HEK293 (cell line): ENCODE measurements at regions not wholly inside any gene's neighbourhood (a gene's known extent, or its start where the extent isn't known, plus 50 kb on each side); places are given as distances from the start of the nearest gene placed in this dataset.

ENCODE experiments used
- CTCF ChIA-PET: fragments of 350-600 bp; formaldehyde crosslinking; extraction: SDS; loops from one replicate; lab custom pipeline; 2021; ENCODE audit warnings: antibody characterized with exemption; lab: Yijun Ruan, JAX
- POLR2A ChIA-PET: fragments of 300-600 bp; formaldehyde crosslinking; extraction: SDS; loops from one replicate; lab custom pipeline; 2020; ENCODE audit warnings: antibody characterized with exemption, inconsistent platforms; lab: Yijun Ruan, JAX
- H3K27ac ChIP-seq: fragments of 200-500 bp; sonication (Bioruptor generic); 2 replicates; pipeline ENCODE4 v1.5.1; 2014; ENCODE audit warnings: low read depth, low read length, control low read depth, inconsistent platforms; ENCODE audit errors: extremely low read depth
- H3K36me3 ChIP-seq, 2 experiments: fragments of 200-500 bp in 1 of 2; sonication (Bioruptor generic) in 1 of 2; 1 replicate in 1 of 2; 2 replicates in 1 of 2; pipeline ENCODE4 v1.5.1; 2014 to 2017; ENCODE audit warnings: inconsistent platforms in 2 of 2, low read length in 2 of 2; ENCODE audit not compliant: control insufficient read depth in 2 of 2, insufficient read depth in 1 of 2
- H3K4me1 ChIP-seq: fragments of 200-500 bp; sonication (Bioruptor generic); 2 replicates; pipeline ENCODE4 v1.5.1; 2014; ENCODE audit warnings: mild to moderate bottlenecking, low read length, inconsistent platforms; ENCODE audit not compliant: control insufficient read depth, insufficient read depth
- H3K4me3 ChIP-seq: 2 replicates; pipeline ENCODE4 v1.5.1; 2011; ENCODE audit warnings: low read depth, mild to moderate bottlenecking, control low read depth, low read length, moderate library complexity
- H3K9me3 ChIP-seq: fragments of 200-500 bp; sonication (Bioruptor generic); 2 replicates; pipeline ENCODE4 v1.5.1; 2014; ENCODE audit warnings: low read depth, low read length, inconsistent platforms; ENCODE audit not compliant: control insufficient read depth, insufficient read depth
- FEZF1 ChIP-seq: fragments of 450-650 bp; formaldehyde crosslinking; IDR thresholded peaks from 2 replicates; pipeline ENCODE4 v1.5.1; 2016; ENCODE audit warnings: missing biosample characterization, missing genetic modification characterization
- GLI2 ChIP-seq: fragments of 450-650 bp; formaldehyde crosslinking; IDR thresholded peaks from 2 replicates; pipeline ENCODE4; 2017; ENCODE audit warnings: missing biosample characterization, missing genetic modification characterization, low read depth, borderline replicate concordance
- GLIS1 ChIP-seq: fragments of 450-650 bp; formaldehyde crosslinking; IDR thresholded peaks from 2 replicates; pipeline ENCODE4 v1.5.1; 2016; ENCODE audit warnings: missing biosample characterization, missing genetic modification characterization
- HOXC10 ChIP-seq: sonication (generic); formaldehyde crosslinking; IDR thresholded peaks from 2 replicates; pipeline ENCODE4 v1.8.1; 2023; ENCODE audit warnings: mild to moderate bottlenecking, missing genetic modification reagents
- KLF9 ChIP-seq: fragments of 450-650 bp; formaldehyde crosslinking; IDR thresholded peaks from 2 replicates; pipeline ENCODE4 v1.5.1; 2016; ENCODE audit warnings: missing biosample characterization, missing genetic modification characterization, low read depth
- PRDM1 ChIP-seq: fragments of 450-650 bp; formaldehyde crosslinking; IDR thresholded peaks from 2 replicates; pipeline ENCODE4; 2016; ENCODE audit warnings: missing biosample characterization, missing genetic modification characterization
- WT1 ChIP-seq: fragments of 450-650 bp; formaldehyde crosslinking; IDR thresholded peaks from 2 replicates; pipeline ENCODE4 v1.5.1; 2016; ENCODE audit warnings: missing biosample characterization, missing genetic modification characterization
- ZBTB21 ChIP-seq: fragments of 450-650 bp; formaldehyde crosslinking; IDR thresholded peaks from 2 replicates; pipeline ENCODE4 v1.5.1; 2017; ENCODE audit warnings: missing biosample characterization, missing genetic modification characterization
- ZFP69B ChIP-seq: fragments of 450-650 bp; formaldehyde crosslinking; IDR thresholded peaks from 2 replicates; pipeline ENCODE4 v1.5.1; 2016; ENCODE audit warnings: missing biosample characterization, missing genetic modification characterization
- ZNF239 ChIP-seq: fragments of 450-650 bp; formaldehyde crosslinking; IDR thresholded peaks from 2 replicates; pipeline ENCODE4 v1.5.1; 2016; ENCODE audit warnings: missing biosample characterization, missing genetic modification characterization
- ZNF324 ChIP-seq: fragments of 450-650 bp; formaldehyde crosslinking; IDR thresholded peaks from 2 replicates; pipeline ENCODE4 v1.5.1; 2016; ENCODE audit warnings: missing biosample characterization, missing genetic modification characterization
- ZNF529 ChIP-seq: fragments of 450-650 bp; formaldehyde crosslinking; IDR thresholded peaks from 2 replicates; pipeline ENCODE4 v1.5.1; 2017; ENCODE audit warnings: missing genetic modification characterization, missing biosample characterization; ENCODE audit not compliant: insufficient replicate concordance
- ZNF555 ChIP-seq: fragments of 450-650 bp; formaldehyde crosslinking; conservative IDR thresholded peaks from 2 replicates; pipeline ENCODE4 v1.5.1; 2017; ENCODE audit warnings: missing biosample characterization, mild to moderate bottlenecking, missing genetic modification characterization, inconsistent platforms
- ZNF792 ChIP-seq: fragments of 450-650 bp; formaldehyde crosslinking; IDR thresholded peaks from 2 replicates; pipeline ENCODE4 v1.5.1; 2016; ENCODE audit warnings: missing biosample characterization, missing genetic modification characterization
- TF ChIP-seq, protein P1 (sequence below): fragments of 450-650 bp; formaldehyde crosslinking; IDR thresholded peaks from 2 replicates; pipeline ENCODE4 v1.5.0; 2017; ENCODE audit warnings: missing biosample characterization, missing genetic modification characterization, borderline replicate concordance
- TF ChIP-seq, protein P2 (sequence below): fragments of 450-650 bp; formaldehyde crosslinking; IDR thresholded peaks from 2 replicates; pipeline ENCODE4; 2016; ENCODE audit warnings: missing biosample characterization, missing genetic modification characterization
- TF ChIP-seq, protein P3 (sequence below): fragments of 450-650 bp; formaldehyde crosslinking; IDR thresholded peaks from 2 replicates; pipeline ENCODE4 v1.5.1; 2016; ENCODE audit warnings: missing biosample characterization, missing genetic modification characterization
- TF ChIP-seq, protein P4 (sequence below): fragments of 450-650 bp; formaldehyde crosslinking; conservative IDR thresholded peaks from 2 replicates; pipeline ENCODE4 v1.5.1; 2016; ENCODE audit warnings: low read depth, missing biosample characterization, missing genetic modification characterization

DNA sequence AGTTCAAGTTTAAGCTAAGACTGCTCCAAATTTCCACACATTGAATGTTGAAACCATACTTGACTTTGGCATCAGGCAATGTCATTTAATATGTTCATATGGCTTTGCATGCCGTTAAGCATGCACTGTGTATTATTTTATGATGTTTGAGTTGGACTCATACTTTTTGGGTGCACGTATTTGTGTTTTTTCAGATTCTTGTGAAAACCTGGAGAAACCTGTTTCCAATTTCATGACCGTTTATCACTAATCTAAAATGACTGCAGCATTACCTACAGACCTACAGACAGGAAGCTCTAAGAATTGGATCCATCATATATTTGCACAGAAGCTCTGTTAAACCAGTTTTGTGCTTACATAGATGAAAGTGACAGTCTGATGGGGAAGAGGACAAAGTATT, 1093.0 kb upstream of the INTU start (continued):
- TF ChIP-seq, protein P1, sequence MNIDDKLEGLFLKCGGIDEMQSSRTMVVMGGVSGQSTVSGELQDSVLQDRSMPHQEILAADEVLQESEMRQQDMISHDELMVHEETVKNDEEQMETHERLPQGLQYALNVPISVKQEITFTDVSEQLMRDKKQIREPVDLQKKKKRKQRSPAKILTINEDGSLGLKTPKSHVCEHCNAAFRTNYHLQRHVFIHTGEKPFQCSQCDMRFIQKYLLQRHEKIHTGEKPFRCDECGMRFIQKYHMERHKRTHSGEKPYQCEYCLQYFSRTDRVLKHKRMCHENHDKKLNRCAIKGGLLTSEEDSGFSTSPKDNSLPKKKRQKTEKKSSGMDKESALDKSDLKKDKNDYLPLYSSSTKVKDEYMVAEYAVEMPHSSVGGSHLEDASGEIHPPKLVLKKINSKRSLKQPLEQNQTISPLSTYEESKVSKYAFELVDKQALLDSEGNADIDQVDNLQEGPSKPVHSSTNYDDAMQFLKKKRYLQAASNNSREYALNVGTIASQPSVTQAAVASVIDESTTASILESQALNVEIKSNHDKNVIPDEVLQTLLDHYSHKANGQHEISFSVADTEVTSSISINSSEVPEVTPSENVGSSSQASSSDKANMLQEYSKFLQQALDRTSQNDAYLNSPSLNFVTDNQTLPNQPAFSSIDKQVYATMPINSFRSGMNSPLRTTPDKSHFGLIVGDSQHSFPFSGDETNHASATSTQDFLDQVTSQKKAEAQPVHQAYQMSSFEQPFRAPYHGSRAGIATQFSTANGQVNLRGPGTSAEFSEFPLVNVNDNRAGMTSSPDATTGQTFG (tag by site-specific recombination), result no peak
- TF ChIP-seq ZNF529 (tag by site-specific recombination), result no peak
- no peak for TF ChIP-seq ZNF324 (tag by site-specific recombination)
- TF ChIP-seq ZBTB21 (tag by site-specific recombination), result no peak
- TF ChIP-seq ZNF555, result no peak

DNA sequence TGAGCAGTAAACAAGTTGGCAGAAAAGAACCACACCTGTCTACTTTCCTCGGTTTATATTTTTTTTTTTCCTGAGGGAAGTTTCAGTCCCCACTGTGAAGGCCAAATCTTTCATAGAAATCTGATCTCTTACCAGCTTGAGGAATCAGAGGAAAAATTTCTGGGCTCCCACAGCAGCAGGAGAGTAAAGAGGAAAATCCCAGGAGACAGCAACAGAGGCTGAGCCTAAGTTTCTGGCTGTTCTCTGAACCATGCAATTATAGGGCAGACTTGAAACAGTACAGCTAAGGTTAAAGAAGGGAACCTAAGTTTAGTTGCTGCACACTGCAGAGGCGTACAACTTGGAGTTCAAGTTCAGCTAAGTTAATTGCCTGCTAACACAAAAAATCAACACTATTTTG, 1090.9 kb upstream of the INTU start:
- H3K4me3 ChIP-seq, result no peak overlapping the region
- no peaks in the 10 kb centered on the region for H3K4me1 ChIP-seq
- H3K36me3 ChIP-seq, result no peaks in the 10 kb centered on the region
- ChIA-PET CTCF (no interaction called here), POLR2A (no interaction called here)
- no peaks in the 10 kb centered on the region for H3K9me3 ChIP-seq
- TF ChIP-seq, protein P2, sequence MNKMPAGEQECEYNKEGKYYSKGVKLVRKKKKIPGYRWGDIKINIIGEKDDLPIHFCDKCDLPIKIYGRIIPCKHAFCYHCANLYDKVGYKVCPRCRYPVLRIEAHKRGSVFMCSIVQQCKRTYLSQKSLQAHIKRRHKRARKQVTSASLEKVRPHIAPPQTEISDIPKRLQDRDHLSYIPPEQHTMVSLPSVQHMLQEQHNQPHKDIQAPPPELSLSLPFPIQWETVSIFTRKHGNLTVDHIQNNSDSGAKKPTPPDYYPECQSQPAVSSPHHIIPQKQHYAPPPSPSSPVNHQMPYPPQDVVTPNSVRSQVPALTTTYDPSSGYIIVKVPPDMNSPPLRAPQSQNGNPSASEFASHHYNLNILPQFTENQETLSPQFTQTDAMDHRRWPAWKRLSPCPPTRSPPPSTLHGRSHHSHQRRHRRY (tag by site-specific recombination), result no peak
- TF ChIP-seq ZNF792 (tag by site-specific recombination) (no peak), HOXC10 (no peak), FEZF1 (tag by site-specific recombination) (no peak), ZNF239 (tag by site-specific recombination) (no peak), ZNF555 (no peak), PRDM1 (tag by site-specific recombination) (no peak), WT1 (tag by site-specific recombination) (no peak), ZFP69B (tag by site-specific recombination) (no peak), GLI2 (no peak), KLF9 (tag by site-specific recombination) (no peak), GLIS1 (no peak)
- TF ChIP-seq, protein P3, sequence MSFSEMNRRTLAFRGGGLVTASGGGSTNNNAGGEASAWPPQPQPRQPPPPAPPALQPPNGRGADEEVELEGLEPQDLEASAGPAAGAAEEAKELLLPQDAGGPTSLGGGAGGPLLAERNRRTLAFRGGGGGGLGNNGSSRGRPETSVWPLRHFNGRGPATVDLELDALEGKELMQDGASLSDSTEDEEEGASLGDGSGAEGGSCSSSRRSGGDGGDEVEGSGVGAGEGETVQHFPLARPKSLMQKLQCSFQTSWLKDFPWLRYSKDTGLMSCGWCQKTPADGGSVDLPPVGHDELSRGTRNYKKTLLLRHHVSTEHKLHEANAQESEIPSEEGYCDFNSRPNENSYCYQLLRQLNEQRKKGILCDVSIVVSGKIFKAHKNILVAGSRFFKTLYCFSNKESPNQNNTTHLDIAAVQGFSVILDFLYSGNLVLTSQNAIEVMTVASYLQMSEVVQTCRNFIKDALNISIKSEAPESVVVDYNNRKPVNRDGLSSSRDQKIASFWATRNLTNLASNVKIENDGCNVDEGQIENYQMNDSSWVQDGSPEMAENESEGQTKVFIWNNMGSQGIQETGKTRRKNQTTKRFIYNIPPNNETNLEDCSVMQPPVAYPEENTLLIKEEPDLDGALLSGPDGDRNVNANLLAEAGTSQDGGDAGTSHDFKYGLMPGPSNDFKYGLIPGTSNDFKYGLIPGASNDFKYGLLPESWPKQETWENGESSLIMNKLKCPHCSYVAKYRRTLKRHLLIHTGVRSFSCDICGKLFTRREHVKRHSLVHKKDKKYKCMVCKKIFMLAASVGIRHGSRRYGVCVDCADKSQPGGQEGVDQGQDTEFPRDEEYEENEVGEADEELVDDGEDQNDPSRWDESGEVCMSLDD (tag by site-specific recombination), result no peak
- TF ChIP-seq, protein P4, sequence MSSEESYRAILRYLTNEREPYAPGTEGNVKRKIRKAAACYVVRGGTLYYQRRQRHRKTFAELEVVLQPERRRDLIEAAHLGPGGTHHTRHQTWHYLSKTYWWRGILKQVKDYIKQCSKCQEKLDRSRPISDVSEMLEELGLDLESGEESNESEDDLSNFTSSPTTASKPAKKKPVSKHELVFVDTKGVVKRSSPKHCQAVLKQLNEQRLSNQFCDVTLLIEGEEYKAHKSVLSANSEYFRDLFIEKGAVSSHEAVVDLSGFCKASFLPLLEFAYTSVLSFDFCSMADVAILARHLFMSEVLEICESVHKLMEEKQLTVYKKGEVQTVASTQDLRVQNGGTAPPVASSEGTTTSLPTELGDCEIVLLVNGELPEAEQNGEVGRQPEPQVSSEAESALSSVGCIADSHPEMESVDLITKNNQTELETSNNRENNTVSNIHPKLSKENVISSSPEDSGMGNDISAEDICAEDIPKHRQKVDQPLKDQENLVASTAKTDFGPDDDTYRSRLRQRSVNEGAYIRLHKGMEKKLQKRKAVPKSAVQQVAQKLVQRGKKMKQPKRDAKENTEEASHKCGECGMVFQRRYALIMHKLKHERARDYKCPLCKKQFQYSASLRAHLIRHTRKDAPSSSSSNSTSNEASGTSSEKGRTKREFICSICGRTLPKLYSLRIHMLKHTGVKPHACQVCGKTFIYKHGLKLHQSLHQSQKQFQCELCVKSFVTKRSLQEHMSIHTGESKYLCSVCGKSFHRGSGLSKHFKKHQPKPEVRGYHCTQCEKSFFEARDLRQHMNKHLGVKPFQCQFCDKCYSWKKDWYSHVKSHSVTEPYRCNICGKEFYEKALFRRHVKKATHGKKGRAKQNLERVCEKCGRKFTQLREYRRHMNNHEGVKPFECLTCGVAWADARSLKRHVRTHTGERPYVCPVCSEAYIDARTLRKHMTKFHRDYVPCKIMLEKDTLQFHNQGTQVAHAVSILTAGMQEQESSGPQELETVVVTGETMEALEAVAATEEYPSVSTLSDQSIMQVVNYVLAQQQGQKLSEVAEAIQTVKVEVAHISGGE (tag by site-specific recombination), result no peak
- H3K27ac ChIP-seq, result no peak overlapping the region
